ENCODE measurements at regions not wholly inside any gene's neighbourhood (a gene's known extent, or its start where the extent isn't known, plus 50 kb on each side); places are given as distances from the start of the nearest gene placed in this dataset.

GRCh38 chr3:56894881-56895431 lies 93.2 kb upstream of the ARHGEF3 start:
- TF ChIP-seq CTCF (IDR thresholded peaks at IDR 0.05; ENCODE audit: insufficient read depth, low read length, poor library complexity, severe bottlenecking) (no peak), EZH2phosphoT487 (conservative IDR thresholded peaks at IDR 0.05; ENCODE audit: low read length) (no peak)

Data from SU-DHL-6 (cell line).